Esophagus squamous epithelium (tissue), 4 donors: ENCODE measurements at regions not wholly inside any gene's neighbourhood (a gene's known extent, or its start where the extent isn't known, plus 50 kb on each side); places are given as distances from the start of the nearest gene placed in this dataset.
"Not testable (repeated sequence)": the region's sequence is repeated elsewhere in the genome, so short reads cannot be mapped to it uniquely, and the experiment has no call there.

Experiments
- CTCF ChIP-seq, 6 experiments: fragments of 450-650 bp in 4 of 6; fragments of 200-600 bp in 2 of 6; sonication (generic) in 2 of 6; IDR thresholded peaks; one replicate each; pipeline ENCODE4 v1.5.1; 2016 to 2019; ENCODE audit warnings: antibody characterized with exemption in 6 of 6, mild to moderate bottlenecking in 4 of 6, moderate library complexity in 4 of 6
- POLR2A ChIP-seq, 4 donors: fragments of 450-650 bp; IDR thresholded peaks; one replicate each; pipeline ENCODE4 v1.6.1; 2017; ENCODE audit warnings: antibody characterized with exemption in 4 of 4, mild to moderate bottlenecking in 4 of 4, moderate library complexity in 3 of 4

GRCh38 chr13:74536649-74537048, 402.4 kb upstream of the KLF12 start:
- TF ChIP-seq CTCF, POLR2A (IDR thresholded peaks at IDR 0.05): not testable (repeated sequence)
